Erythroblast (primary cell): ENCODE measurements at regions not wholly inside any gene's neighbourhood (a gene's known extent, or its start where the extent isn't known, plus 50 kb on each side); places are given as distances from the start of the nearest gene placed in this dataset.

Source experiments
- DNase-seq, 2 experiments: peaks; one replicate each; lab custom pipeline; 2025; lab: John Stamatoyannopoulos, UW
- GATA1 ChIP-seq: IDR thresholded peaks from 2 replicates; pipeline ENCODE4 v1.6.1; 2011; ENCODE audit warnings: low read depth, mild to moderate bottlenecking, control low read depth, low read length, moderate library complexity
- POLR2A ChIP-seq: IDR thresholded peaks from 2 replicates; pipeline ENCODE4 v1.6.1; 2011; ENCODE audit warnings: mild to moderate bottlenecking, low read length

- DNase-seq = no peak
- TF ChIP-seq GATA1 (no peak), POLR2A (no peak)
These were observed 946.7 kb upstream of the B3GALT2 start for GRCh38 chr1:194133152-194133551.

GRCh38 chr1:194118086-194118485, 931.7 kb upstream of the B3GALT2 start:
- no peak for DNase-seq
- TF ChIP-seq GATA1 = no peak
- TF ChIP-seq POLR2A = no peak

GRCh38 chr1:194117582-194117981, 931.2 kb upstream of the B3GALT2 start:
- TF ChIP-seq POLR2A = no peak
- no peak for TF ChIP-seq GATA1
- DNase-seq = peak; percentile 5 to 16

GRCh38 chr1:194114288-194114687, 927.9 kb upstream of the B3GALT2 start:
- DNase-seq = no peak
- TF ChIP-seq GATA1 (no peak), POLR2A (no peak)

DNA sequence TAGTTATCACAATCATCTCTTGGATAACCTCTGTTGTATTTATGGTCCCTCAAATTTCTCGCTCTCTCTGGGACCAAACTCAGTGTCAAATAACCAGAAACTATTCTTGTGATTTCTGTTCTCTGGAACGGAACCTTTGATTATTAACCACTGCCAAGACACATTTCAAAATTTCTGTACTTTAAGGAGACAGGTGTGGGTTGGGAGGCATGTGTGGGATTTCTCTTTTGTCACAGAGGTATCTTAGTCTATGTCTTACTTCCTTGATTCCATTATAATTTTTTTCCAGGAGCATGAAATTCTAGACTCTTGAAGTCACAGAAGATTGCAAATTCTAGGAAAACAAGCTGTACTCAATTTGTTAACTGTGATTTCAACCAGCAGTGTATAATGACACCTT, 919.0 kb upstream of the B3GALT2 start:
- TF ChIP-seq GATA1 = no peak
- TF ChIP-seq POLR2A = no peak
- no peak for DNase-seq

GRCh38 chr1:194104247-194104844, 917.9 kb upstream of the B3GALT2 start:
- no peak for DNase-seq

GRCh38 chr1:194103516-194104246, 917.3 kb upstream of the B3GALT2 start:
- TF ChIP-seq POLR2A (no peak), GATA1 (no peak)
- DNase-seq = no peak

More at GRCh38 chr1:194104247-194104844, 917.9 kb upstream of the B3GALT2 start:
- TF ChIP-seq GATA1 = no peak

- DNase-seq = no peak
- no peak for TF ChIP-seq GATA1
- no peak for TF ChIP-seq POLR2A
These were observed 916.7 kb upstream of the B3GALT2 start for GRCh38 chr1:194103101-194103500.

DNA sequence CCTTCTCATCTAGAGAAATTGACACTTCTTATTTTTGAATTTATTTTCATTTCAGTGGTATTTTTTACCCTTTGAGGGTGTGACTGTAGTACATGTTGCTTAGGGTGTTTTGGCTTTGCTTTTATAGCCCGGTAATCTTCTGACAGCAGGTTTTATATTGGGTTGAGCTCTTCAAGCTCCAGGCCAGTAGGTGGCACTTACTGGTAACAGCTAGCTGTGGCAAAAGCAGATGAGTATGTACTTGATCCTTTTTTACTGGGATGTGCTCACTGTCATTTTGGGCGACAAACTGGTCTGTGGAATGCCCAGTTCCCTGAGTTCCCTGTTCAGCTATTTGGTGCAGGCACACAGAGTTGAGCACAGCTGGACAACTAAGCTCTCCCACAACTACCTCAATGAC, 916.2 kb upstream of the B3GALT2 start:
- no peak for DNase-seq

GRCh38 chr1:194084755-194085154, 898.3 kb upstream of the B3GALT2 start:
- TF ChIP-seq GATA1 (no peak), POLR2A (no peak)

More for the DNA sequence above, 916.2 kb upstream of the B3GALT2 start:
- no peak for TF ChIP-seq GATA1
- no peak for TF ChIP-seq POLR2A

DNA sequence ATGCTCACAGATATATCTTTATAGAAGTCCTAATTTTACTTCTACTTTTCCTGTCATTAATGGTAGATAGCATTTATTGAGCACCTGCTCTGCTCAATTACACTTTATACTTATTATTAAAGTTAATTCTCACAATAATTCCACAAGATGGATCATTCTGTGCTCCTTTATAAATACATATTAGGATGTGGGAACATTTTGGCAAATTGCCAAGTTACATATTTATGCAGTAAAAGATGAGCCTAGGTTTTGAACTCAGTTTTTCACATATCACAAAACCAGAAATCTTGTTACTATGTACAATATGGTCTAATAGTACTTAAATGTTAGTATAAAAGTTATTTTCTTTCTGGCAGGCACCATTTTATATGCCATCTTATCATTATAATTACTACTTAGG, 895.0 kb upstream of the B3GALT2 start:
- TF ChIP-seq POLR2A (no peak), GATA1 (no peak)

More at GRCh38 chr1:194084755-194085154, 898.3 kb upstream of the B3GALT2 start:
- DNase-seq = no peak

GRCh38 chr1:194080826-194081225, 894.4 kb upstream of the B3GALT2 start:
- no peak for TF ChIP-seq GATA1
- no peak for DNase-seq

More for the DNA sequence above, 895.0 kb upstream of the B3GALT2 start:
- peak in 1 of 2 experiments; percentile 21 for DNase-seq

DNA sequence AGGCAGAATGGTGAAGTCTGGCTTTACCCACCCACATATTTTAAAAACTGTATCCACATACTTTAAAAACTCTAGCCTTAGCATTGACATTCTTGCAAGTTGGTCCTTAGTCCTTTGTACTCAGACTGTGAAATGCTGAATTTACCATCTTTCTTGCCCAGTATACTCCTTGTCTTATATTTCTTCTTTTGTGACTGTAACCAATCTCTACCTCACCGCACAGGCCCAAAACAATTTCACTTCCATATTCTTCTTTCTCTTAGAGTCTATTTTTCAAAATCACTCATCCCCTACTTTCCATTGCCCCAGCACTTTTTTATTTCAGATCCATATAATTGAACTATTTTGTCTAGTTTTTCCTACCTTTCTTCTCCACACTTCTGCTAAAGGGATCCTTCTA, 892.4 kb upstream of the B3GALT2 start:
- TF ChIP-seq POLR2A (no peak), GATA1 (no peak)

DNA sequence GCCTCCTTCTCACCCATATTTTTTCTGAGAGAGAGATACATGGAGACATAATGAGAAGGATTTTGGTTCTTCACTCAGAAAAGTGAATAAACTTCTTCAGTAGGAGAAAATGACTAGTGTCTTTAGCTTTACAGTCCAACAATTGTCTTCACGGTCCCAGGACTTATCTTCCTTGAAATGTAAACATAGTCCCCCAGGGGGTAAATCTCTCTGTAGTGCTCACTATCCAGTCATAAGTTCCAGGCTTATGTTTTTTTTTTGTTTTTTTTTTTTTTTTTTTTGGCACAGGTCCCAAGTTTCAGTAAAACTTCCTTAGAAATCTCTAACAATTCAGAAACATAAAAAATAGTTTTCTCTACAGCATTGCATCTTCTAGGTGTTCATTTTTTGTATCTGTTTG, 890.2 kb upstream of the B3GALT2 start:
- no peak for DNase-seq
- TF ChIP-seq GATA1 (no peak), POLR2A (no peak)

More for the DNA sequence above, 892.4 kb upstream of the B3GALT2 start:
- no peak for DNase-seq

- no peak for TF ChIP-seq GATA1
- TF ChIP-seq POLR2A = no peak
- DNase-seq = no peak
These were observed 887.4 kb upstream of the B3GALT2 start for GRCh38 chr1:194073833-194074232.
